Tibial artery (tissue), 4 donors: ENCODE measurements at regions not wholly inside any gene's neighbourhood (a gene's known extent, or its start where the extent isn't known, plus 50 kb on each side); places are given as distances from the start of the nearest gene placed in this dataset.

ENCODE experiments used
- DNase-seq, 2 donors: peaks; one replicate each; pipeline ENCODE4 v3.0.0-alpha.2; 2019
- H3K27ac ChIP-seq, 2 donors: fragments of 200-600 bp; sonication (generic) in 1 of 2; 1 replicate in 1 of 2; 2 replicates in 1 of 2; pipeline ENCODE4 v1.5.1; 2018 to 2019; ENCODE audit warnings: mild to moderate bottlenecking in 1 of 2
- H3K27me3 ChIP-seq, 2 donors: fragments of 200-600 bp; sonication (generic) in 1 of 2; one replicate each; pipeline versions ENCODE4 v1.5.1 to v1.6.0; 2016 to 2019
- H3K36me3 ChIP-seq, 3 donors: fragments of 200-600 bp; sonication (generic) in 2 of 3; one replicate each; pipeline ENCODE4 v1.5.1; 2016 to 2019; ENCODE audit warnings: mild to moderate bottlenecking in 2 of 3
- H3K4me1 ChIP-seq, 4 donors: fragments of 200-600 bp; sonication (generic) in 2 of 4; 1 replicate in 3 of 4; 2 replicates in 1 of 4; pipeline ENCODE4 v1.5.1; 2016 to 2019
- H3K4me3 ChIP-seq, 2 donors: fragments of 200-600 bp; sonication (generic) in 1 of 2; 1 replicate in 1 of 2; 2 replicates in 1 of 2; pipeline ENCODE4 v1.5.1; 2018 to 2019; ENCODE audit warnings: mild to moderate bottlenecking in 2 of 2
- H3K9me3 ChIP-seq, 3 donors: fragments of 200-600 bp; sonication (generic) in 1 of 3; one replicate each; pipeline ENCODE4 v1.5.1; 2016 to 2019
- CTCF ChIP-seq, 2 experiments: fragments of 200-600 bp in 1 of 2; fragments of 450-650 bp in 1 of 2; IDR thresholded peaks; one replicate each; pipeline ENCODE4 v1.5.1; 2017 to 2019; ENCODE audit warnings: antibody characterized with exemption in 2 of 2, mild to moderate bottlenecking in 1 of 2, moderate library complexity in 1 of 2
- intact Hi-C: fragments of 100-400 bp; cut with DNase I; formaldehyde crosslinking; loops from one replicate; pipeline ENCODE4 v1.15.0; 2023; ENCODE audit warnings: low total_unique reads

GRCh38 chr5:28691526-28691925 is 1653.1 kb upstream of the CDH9 start:
- Histone ChIP-seq H3K9me3 (no peaks in the 10 kb centered on the region), H3K4me1 (no peaks in the 10 kb centered on the region), H3K27ac (no peak overlapping the region), H3K27me3 (no peaks in the 10 kb centered on the region), H3K36me3 (no peaks in the 10 kb centered on the region), H3K4me3 (no peak overlapping the region)
- intact Hi-C loops = no loop called here
- no peak for DNase-seq
- TF ChIP-seq CTCF (IDR thresholded peaks at IDR 0.05) = no peak

- no peak overlapping the region for H3K27ac ChIP-seq
- no peak for DNase-seq
- no peaks in the 10 kb centered on the region for H3K4me1 ChIP-seq
- no peaks in the 10 kb centered on the region for H3K36me3 ChIP-seq
- no peaks in the 10 kb centered on the region for H3K9me3 ChIP-seq
- no peaks in the 10 kb centered on the region for H3K27me3 ChIP-seq
- intact Hi-C loops = no loop called here
- no peak for TF ChIP-seq CTCF (IDR thresholded peaks at IDR 0.05)
- H3K4me3 ChIP-seq = no peak overlapping the region
These were observed 1647.4 kb upstream of the CDH9 start for GRCh38 chr5:28685794-28686193.

GRCh38 chr5:28678899-28679298 is 1640.5 kb upstream of the CDH9 start:
- H3K27ac ChIP-seq = no peak overlapping the region
- no peak for DNase-seq
- no peaks in the 10 kb centered on the region for H3K9me3 ChIP-seq
- H3K36me3 ChIP-seq = no peaks in the 10 kb centered on the region
- no peaks in the 10 kb centered on the region for H3K4me1 ChIP-seq
- intact Hi-C loops = no loop called here
- no peak overlapping the region for H3K4me3 ChIP-seq
- no peak for TF ChIP-seq CTCF (IDR thresholded peaks at IDR 0.05)
- no peaks in the 10 kb centered on the region for H3K27me3 ChIP-seq

GRCh38 chr5:28666110-28666509 is 1627.7 kb upstream of the CDH9 start:
- H3K27me3 ChIP-seq = no peaks in the 10 kb centered on the region
- intact Hi-C loops = no loop called here
- H3K9me3 ChIP-seq = no peaks in the 10 kb centered on the region
- no peak for TF ChIP-seq CTCF (IDR thresholded peaks at IDR 0.05)
- no peak overlapping the region for H3K4me3 ChIP-seq
- no peaks in the 10 kb centered on the region for H3K36me3 ChIP-seq
- H3K27ac ChIP-seq = no peak overlapping the region
- no peaks in the 10 kb centered on the region for H3K4me1 ChIP-seq
- no peak for DNase-seq

GRCh38 chr5:28648108-28648507 is 1609.7 kb upstream of the CDH9 start:
- no peaks in the 10 kb centered on the region for H3K27me3 ChIP-seq
- intact Hi-C loops = no loop called here
- no peak for DNase-seq

More at GRCh38 chr5:28648108-28648507, 1609.7 kb upstream of the CDH9 start:
- no peak overlapping the region for H3K27ac ChIP-seq
- no peak for TF ChIP-seq CTCF (IDR thresholded peaks at IDR 0.05)
- no peak overlapping the region for H3K4me3 ChIP-seq
- H3K9me3 ChIP-seq = no peaks in the 10 kb centered on the region
- H3K4me1 ChIP-seq = no peaks in the 10 kb centered on the region
- H3K36me3 ChIP-seq = no peaks in the 10 kb centered on the region
